HG02970 (cell line): ENCODE measurements at regions not wholly inside any gene's neighbourhood (a gene's known extent, or its start where the extent isn't known, plus 50 kb on each side); places are given as distances from the start of the nearest gene placed in this dataset.
A peak's percentile ranks its signal among the peaks of the same experiment; 100 is the strongest.
"Not testable (repeated sequence)": the region's sequence is repeated elsewhere in the genome, so short reads cannot be mapped to it uniquely, and the experiment has no call there.

Experiments used
- ATAC-seq: cut with Tn5 transposase; IDR thresholded peaks from one replicate; pipeline ENCODE4 v1.9.1; 2021; ENCODE audit warnings: mild to moderate bottlenecking, moderate library complexity, moderate number of reproducible peaks; ENCODE audit not compliant: unreplicated experiment, low FRiP score

GRCh38 chr6:103154779-103155572, 1704.7 kb downstream of the HACE1 start:
- no peak for ATAC-seq

- ATAC-seq, result no peak
Observed at GRCh38 chr6:103153016-103153415, 1706.7 kb downstream of the HACE1 start.

GRCh38 chr6:103142902-103143301, 1716.8 kb downstream of the HACE1 start:
- no peak for ATAC-seq

GRCh38 chr6:103140308-103141027, 1719.3 kb downstream of the HACE1 start:
- no peak for ATAC-seq

GRCh38 chr6:103139377-103139776, 1720.3 kb downstream of the HACE1 start:
- ATAC-seq, result no peak

- ATAC-seq, result no peak
Observed at GRCh38 chr6:103124471-103124870, 1731.0 kb downstream of the GRIK2 start.

- ATAC-seq, result peak; percentile 71
Observed at GRCh38 chr6:103122766-103123601, 1729.5 kb downstream of the GRIK2 start.

GRCh38 chr6:103119056-103119455, 1725.5 kb downstream of the GRIK2 start:
- ATAC-seq, result no peak

GRCh38 chr6:103114582-103114981, 1721.1 kb downstream of the GRIK2 start:
- ATAC-seq, result no peak

GRCh38 chr6:103113416-103113815, 1719.9 kb downstream of the GRIK2 start:
- ATAC-seq, result no peak

GRCh38 chr6:103107985-103108384, 1714.5 kb downstream of the GRIK2 start:
- no peak for ATAC-seq

GRCh38 chr6:103105686-103106085, 1712.2 kb downstream of the GRIK2 start:
- ATAC-seq, result no peak

GRCh38 chr6:103101267-103101666, 1707.8 kb downstream of the GRIK2 start:
- ATAC-seq, result no peak

- not testable (repeated sequence) for ATAC-seq
Observed at GRCh38 chr6:103092414-103092813, 1698.9 kb downstream of the GRIK2 start.

- no peak for ATAC-seq
Observed at GRCh38 chr6:103085801-103086200, 1692.3 kb downstream of the GRIK2 start.

- no peak for ATAC-seq
Observed at GRCh38 chr6:103081876-103082630, 1688.5 kb downstream of the GRIK2 start.

GRCh38 chr6:103081126-103081525, 1687.6 kb downstream of the GRIK2 start:
- ATAC-seq, result no peak

GRCh38 chr6:103080497-103080896, 1687.0 kb downstream of the GRIK2 start:
- no peak for ATAC-seq

- peak; percentile 62 for ATAC-seq
Observed at GRCh38 chr6:103079867-103080266, 1686.4 kb downstream of the GRIK2 start.

- ATAC-seq, result no peak
Observed at GRCh38 chr6:103062136-103062535, 1668.6 kb downstream of the GRIK2 start.
